ENCODE measurements at regions not wholly inside any gene's neighbourhood (a gene's known extent, or its start where the extent isn't known, plus 50 kb on each side); places are given as distances from the start of the nearest gene placed in this dataset.

DNA sequence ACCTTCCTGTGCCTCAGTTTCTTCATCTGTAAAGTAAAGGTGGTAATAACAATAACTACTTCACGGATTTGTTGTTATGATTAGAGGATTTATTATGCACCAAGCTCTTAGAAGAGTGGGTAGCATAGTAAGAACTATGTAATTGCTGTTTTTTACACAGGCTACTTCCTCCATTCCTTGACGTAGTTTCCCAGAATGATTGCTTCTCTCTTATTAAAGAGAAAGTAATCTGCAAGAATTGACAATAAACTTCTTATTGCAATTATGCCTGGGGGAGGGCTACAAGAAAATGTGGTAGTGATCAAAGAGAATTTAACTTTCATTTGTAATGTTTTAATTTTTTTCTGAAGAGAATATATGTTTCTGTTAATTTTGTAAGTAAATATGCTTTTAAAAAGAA is 238.7 kb downstream of the GASK1B start:
- ATAC-seq (ENCODE audit: low read depth in 2 of 2) (no peak), DNase-seq (no peak)
- Mint-ChIP-seq H3K36me3 (no peaks in the 10 kb centered on the region), H3K4me1 (no peaks in the 10 kb centered on the region), H3K27me3 (no peaks in the 10 kb centered on the region), H3K9me3 (peaks cover 0 to 4% (median 1%) of the 10 kb centered on the region in 7 donors), H3K27ac (no peak overlapping the region), H3K4me3 (no peak overlapping the region)
- Histone ChIP-seq H3K36me3 (ENCODE audit: control insufficient read depth, insufficient read depth, low read length) (no peaks in the 10 kb centered on the region), H3K27me3 (ENCODE audit: control insufficient read depth, insufficient read depth, low read length) (no peaks in the 10 kb centered on the region), H3K27ac (ENCODE audit: insufficient read depth, low read length, poor library complexity, severe bottlenecking) (no peak overlapping the region), H3K4me1 (ENCODE audit: control insufficient read depth, insufficient read depth, low read length, poor library complexity, severe bottlenecking) (no peaks in the 10 kb centered on the region), H3K4me3 (ENCODE audit: low read depth, low read length) (no peak overlapping the region), H3K9me3 (ENCODE audit: control insufficient read depth in 2 of 2, low read length in 2 of 2) (no peaks in the 10 kb centered on the region)

- H3K27ac Mint-ChIP-seq: no peak overlapping the region
- Histone ChIP-seq H3K9me3 (ENCODE audit: control insufficient read depth in 2 of 2, low read length in 2 of 2) (no peaks in the 10 kb centered on the region), H3K36me3 (ENCODE audit: control insufficient read depth, insufficient read depth, low read length) (no peaks in the 10 kb centered on the region), H3K4me3 (ENCODE audit: low read depth, low read length) (no peak overlapping the region), H3K4me1 (ENCODE audit: control insufficient read depth, insufficient read depth, low read length, poor library complexity, severe bottlenecking) (no peaks in the 10 kb centered on the region), H3K27ac (ENCODE audit: insufficient read depth, low read length, poor library complexity, severe bottlenecking) (no peak overlapping the region), H3K27me3 (ENCODE audit: control insufficient read depth, insufficient read depth, low read length) (no peaks in the 10 kb centered on the region)
- ATAC-seq (ENCODE audit: low read depth in 2 of 2) (no peak), DNase-seq (no peak)
- H3K27me3 Mint-ChIP-seq: no peaks in the 10 kb centered on the region
- H3K4me1 Mint-ChIP-seq: no peaks in the 10 kb centered on the region
- H3K4me3 Mint-ChIP-seq: no peak overlapping the region
- peaks cover 0 to 7% (median 3%) of the 10 kb centered on the region in 7 donors for H3K9me3 Mint-ChIP-seq
- H3K36me3 Mint-ChIP-seq: no peaks in the 10 kb centered on the region
Measured at GRCh38 chr4:157932936-157933335, 239.9 kb downstream of the GASK1B start.

GRCh38 chr4:157929486-157929885 is 243.3 kb downstream of the GASK1B start:
- no peak overlapping the region for H3K4me3 Mint-ChIP-seq
- DNase-seq (no peak), ATAC-seq (ENCODE audit: low read depth in 2 of 2) (no peak)
- peaks cover 0 to 12% (median 5%) of the 10 kb centered on the region in 7 donors for H3K9me3 Mint-ChIP-seq
- H3K4me1 ChIP-seq (ENCODE audit: control insufficient read depth, insufficient read depth, low read length, poor library complexity, severe bottlenecking): no peaks in the 10 kb centered on the region
- H3K36me3 Mint-ChIP-seq: no peaks in the 10 kb centered on the region
- H3K27ac Mint-ChIP-seq: no peak overlapping the region
- no peaks in the 10 kb centered on the region for H3K36me3 ChIP-seq (ENCODE audit: control insufficient read depth, insufficient read depth, low read length)
- no peaks in the 10 kb centered on the region for H3K4me1 Mint-ChIP-seq
- H3K4me3 ChIP-seq (ENCODE audit: low read depth, low read length): no peak overlapping the region
- H3K27me3 ChIP-seq (ENCODE audit: control insufficient read depth, insufficient read depth, low read length): no peaks in the 10 kb centered on the region
- H3K9me3 ChIP-seq (ENCODE audit: control insufficient read depth in 2 of 2, low read length in 2 of 2): no peaks in the 10 kb centered on the region
- no peaks in the 10 kb centered on the region for H3K27me3 Mint-ChIP-seq
- H3K27ac ChIP-seq (ENCODE audit: insufficient read depth, low read length, poor library complexity, severe bottlenecking): no peak overlapping the region

GRCh38 chr4:157918036-157918832 is 254.6 kb downstream of the GASK1B start:
- no peaks in the 10 kb centered on the region for H3K4me1 Mint-ChIP-seq
- DNase-seq (no peak), ATAC-seq (ENCODE audit: low read depth in 2 of 2) (no peak)
- no peaks in the 10 kb centered on the region for H3K27me3 Mint-ChIP-seq
- Histone ChIP-seq H3K36me3 (ENCODE audit: control insufficient read depth, insufficient read depth, low read length) (no peaks in the 10 kb centered on the region), H3K4me3 (ENCODE audit: low read depth, low read length) (no peak overlapping the region), H3K9me3 (ENCODE audit: control insufficient read depth in 2 of 2, low read length in 2 of 2) (no peaks in the 10 kb centered on the region), H3K27me3 (ENCODE audit: control insufficient read depth, insufficient read depth, low read length) (no peaks in the 10 kb centered on the region), H3K27ac (ENCODE audit: insufficient read depth, low read length, poor library complexity, severe bottlenecking) (no peak overlapping the region), H3K4me1 (ENCODE audit: control insufficient read depth, insufficient read depth, low read length, poor library complexity, severe bottlenecking) (no peaks in the 10 kb centered on the region)
- H3K9me3 Mint-ChIP-seq: peaks cover 4 to 10% (median 5%) of the 10 kb centered on the region in 7 donors
- H3K27ac Mint-ChIP-seq: no peak overlapping the region
- H3K36me3 Mint-ChIP-seq: no peaks in the 10 kb centered on the region
- H3K4me3 Mint-ChIP-seq: no peak overlapping the region

DNA sequence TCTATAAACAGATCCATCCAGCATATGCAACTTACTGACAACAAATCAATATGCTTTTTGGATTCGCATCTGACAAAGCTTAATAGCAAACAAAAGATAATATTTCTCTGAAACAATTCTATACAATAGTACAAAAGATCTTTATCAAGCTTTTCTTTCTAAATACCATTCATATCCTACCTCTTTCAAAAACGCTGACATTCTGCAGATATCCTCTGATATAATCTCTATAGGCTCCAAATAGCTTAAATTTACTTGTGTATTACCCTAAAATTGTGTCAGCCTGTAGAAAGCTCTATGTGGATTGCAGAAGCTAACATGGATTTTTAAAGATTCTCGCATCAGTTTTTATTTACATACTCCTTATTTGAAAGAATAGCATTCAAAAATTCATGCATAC is 260.6 kb downstream of the GASK1B start:
- Mint-ChIP-seq H3K4me3 (no peak overlapping the region), H3K36me3 (no peaks in the 10 kb centered on the region), H3K27ac (no peak overlapping the region), H3K9me3 (peaks cover 0 to 10% (median 2%) of the 10 kb centered on the region in 7 donors), H3K4me1 (no peaks in the 10 kb centered on the region), H3K27me3 (no peaks in the 10 kb centered on the region)
- DNase-seq (no peak), ATAC-seq (ENCODE audit: low read depth in 2 of 2) (no peak)
- Histone ChIP-seq H3K4me1 (ENCODE audit: control insufficient read depth, insufficient read depth, low read length, poor library complexity, severe bottlenecking) (no peaks in the 10 kb centered on the region), H3K36me3 (ENCODE audit: control insufficient read depth, insufficient read depth, low read length) (no peaks in the 10 kb centered on the region), H3K27ac (ENCODE audit: insufficient read depth, low read length, poor library complexity, severe bottlenecking) (no peak overlapping the region), H3K4me3 (ENCODE audit: low read depth, low read length) (no peak overlapping the region), H3K27me3 (ENCODE audit: control insufficient read depth, insufficient read depth, low read length) (no peaks in the 10 kb centered on the region), H3K9me3 (ENCODE audit: control insufficient read depth in 2 of 2, low read length in 2 of 2) (no peaks in the 10 kb centered on the region)

- Mint-ChIP-seq H3K36me3 (no peaks in the 10 kb centered on the region), H3K4me1 (no peaks in the 10 kb centered on the region), H3K27me3 (no peaks in the 10 kb centered on the region), H3K9me3 (peaks cover 0 to 10% (median 2%) of the 10 kb centered on the region in 7 donors), H3K4me3 (no peak overlapping the region), H3K27ac (no peak overlapping the region)
- no peak for ATAC-seq (ENCODE audit: low read depth in 2 of 2)
- Histone ChIP-seq H3K27ac (ENCODE audit: insufficient read depth, low read length, poor library complexity, severe bottlenecking) (no peak overlapping the region), H3K36me3 (ENCODE audit: control insufficient read depth, insufficient read depth, low read length) (no peaks in the 10 kb centered on the region), H3K4me1 (ENCODE audit: control insufficient read depth, insufficient read depth, low read length, poor library complexity, severe bottlenecking) (no peaks in the 10 kb centered on the region), H3K4me3 (ENCODE audit: low read depth, low read length) (no peak overlapping the region), H3K27me3 (ENCODE audit: control insufficient read depth, insufficient read depth, low read length) (no peaks in the 10 kb centered on the region), H3K9me3 (ENCODE audit: control insufficient read depth in 2 of 2, low read length in 2 of 2) (no peaks in the 10 kb centered on the region)
- no peak for DNase-seq
Measured at GRCh38 chr4:157911662-157912061, 261.2 kb downstream of the GASK1B start.

- H3K4me1 Mint-ChIP-seq: no peaks in the 10 kb centered on the region
- no peak overlapping the region for H3K4me3 Mint-ChIP-seq
- H3K9me3 Mint-ChIP-seq: peaks cover 0 to 5% (median 0%) of the 10 kb centered on the region in 7 donors
- ATAC-seq (ENCODE audit: low read depth in 2 of 2) (no peak), DNase-seq (no peak)
- H3K36me3 ChIP-seq (ENCODE audit: control insufficient read depth, insufficient read depth, low read length): no peaks in the 10 kb centered on the region
- H3K27me3 Mint-ChIP-seq: no peaks in the 10 kb centered on the region
- no peak overlapping the region for H3K27ac ChIP-seq (ENCODE audit: insufficient read depth, low read length, poor library complexity, severe bottlenecking)
- no peaks in the 10 kb centered on the region for H3K4me1 ChIP-seq (ENCODE audit: control insufficient read depth, insufficient read depth, low read length, poor library complexity, severe bottlenecking)
- H3K4me3 ChIP-seq (ENCODE audit: low read depth, low read length): no peak overlapping the region
- H3K9me3 ChIP-seq (ENCODE audit: control insufficient read depth in 2 of 2, low read length in 2 of 2): no peaks in the 10 kb centered on the region
- no peaks in the 10 kb centered on the region for H3K36me3 Mint-ChIP-seq
- no peaks in the 10 kb centered on the region for H3K27me3 ChIP-seq (ENCODE audit: control insufficient read depth, insufficient read depth, low read length)
- no peak overlapping the region for H3K27ac Mint-ChIP-seq
Measured at GRCh38 chr4:157908691-157909090, 264.1 kb downstream of the GASK1B start.

DNA sequence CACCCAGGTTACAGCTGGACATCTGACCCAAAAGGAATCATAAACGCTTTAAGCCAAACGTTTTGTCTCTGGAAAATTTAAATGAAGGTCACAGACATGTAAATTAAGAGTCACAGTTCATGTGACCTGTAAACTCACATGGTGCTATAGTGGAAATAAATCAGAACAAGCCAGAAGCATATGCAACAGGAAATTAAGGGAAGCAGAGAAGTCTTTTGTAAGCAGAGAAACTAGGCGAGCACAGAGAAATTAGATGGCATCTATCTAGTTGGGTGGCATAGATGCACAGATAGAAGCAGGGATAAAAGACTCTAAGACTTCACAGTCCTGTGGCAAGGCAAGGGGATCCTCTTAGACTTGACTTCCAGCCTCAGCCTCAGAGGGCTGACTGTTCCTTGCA is 264.8 kb downstream of the GASK1B start:
- Mint-ChIP-seq H3K4me1 (no peaks in the 10 kb centered on the region), H3K4me3 (no peak overlapping the region), H3K27me3 (no peaks in the 10 kb centered on the region), H3K36me3 (no peaks in the 10 kb centered on the region), H3K27ac (no peak overlapping the region), H3K9me3 (peaks cover 0 to 5% (median 0%) of the 10 kb centered on the region in 7 donors)
- Histone ChIP-seq H3K9me3 (ENCODE audit: control insufficient read depth in 2 of 2, low read length in 2 of 2) (no peaks in the 10 kb centered on the region), H3K36me3 (ENCODE audit: control insufficient read depth, insufficient read depth, low read length) (no peaks in the 10 kb centered on the region), H3K27me3 (ENCODE audit: control insufficient read depth, insufficient read depth, low read length) (no peaks in the 10 kb centered on the region), H3K4me1 (ENCODE audit: control insufficient read depth, insufficient read depth, low read length, poor library complexity, severe bottlenecking) (no peaks in the 10 kb centered on the region), H3K27ac (ENCODE audit: insufficient read depth, low read length, poor library complexity, severe bottlenecking) (no peak overlapping the region), H3K4me3 (ENCODE audit: low read depth, low read length) (no peak overlapping the region)
- no peak for ATAC-seq (ENCODE audit: low read depth in 2 of 2)
- no peak for DNase-seq

All from CD4-positive, CD25-positive, alpha-beta regulatory T cell (primary cell).